ENCODE measurements at regions not wholly inside any gene's neighbourhood (a gene's known extent, or its start where the extent isn't known, plus 50 kb on each side); places are given as distances from the start of the nearest gene placed in this dataset.

DNA sequence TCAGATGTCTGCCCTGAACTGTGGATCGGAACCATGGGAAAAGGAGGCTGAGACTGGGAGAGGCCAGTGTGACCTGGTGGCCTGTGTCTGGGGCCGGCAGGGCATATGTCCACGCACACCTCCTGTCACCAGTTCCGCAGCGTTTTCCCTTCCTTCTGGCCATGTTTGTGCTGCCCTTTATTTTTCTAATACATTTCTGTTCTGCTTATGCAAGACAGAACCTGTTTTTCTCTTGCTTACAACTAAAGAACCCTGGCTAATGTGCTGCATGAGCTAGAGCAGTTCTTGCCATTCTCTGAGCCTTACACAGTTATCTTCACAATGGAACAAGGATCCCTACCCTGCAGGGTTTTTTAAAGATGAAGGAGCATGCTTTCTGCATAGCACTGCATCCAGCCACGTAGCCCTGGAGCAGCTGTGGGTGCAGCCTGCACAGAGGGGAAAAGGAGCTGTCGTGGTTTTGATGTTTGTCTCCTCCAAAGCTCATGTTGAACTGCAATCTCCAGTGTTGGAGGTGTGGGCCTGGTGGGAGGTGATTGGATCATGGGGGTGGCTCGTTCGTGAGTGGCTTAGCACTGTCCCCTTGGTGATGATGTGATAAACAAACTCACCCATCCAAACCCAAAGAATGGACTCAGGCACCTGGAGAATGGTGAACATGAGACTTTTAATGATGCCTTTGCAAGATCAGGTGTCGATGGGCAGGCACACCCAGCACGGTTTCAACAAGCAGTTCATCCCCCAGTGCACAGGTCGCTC, 84.8 kb upstream of the SHANK2 start:
- H3K4me1 Mint-ChIP-seq, result peaks cover 14% of the 10 kb centered on the region
- no peak overlapping the region for H3K4me2 ChIP-seq
- no peaks in the 10 kb centered on the region for H4K20me1 ChIP-seq (replicated peaks; ENCODE audit: insufficient read depth)
- DNase-seq (ENCODE audit: low spot score) (no peak), ATAC-seq (no peak)
- H3K27ac Mint-ChIP-seq, result no peak overlapping the region
- no peak for TF ChIP-seq STAT1 (IDR thresholded peaks at IDR 0.05; ENCODE audit: unreplicated experiment)
- TF ChIP-seq EZH2phosphoT487 (IDR thresholded peaks at IDR 0.05; ENCODE audit: unreplicated experiment), result no peak
- TF ChIP-seq ZNF462 (CRISPR knock-in tag; IDR thresholded peaks at IDR 0.05), result no peak
- no peak for TF ChIP-seq NANOG (IDR thresholded peaks at IDR 0.05; ENCODE audit: borderline replicate concordance)
- TF ChIP-seq REST (IDR thresholded peaks at IDR 0.05; ENCODE audit: unreplicated experiment), result no peak
- TF ChIP-seq EZH2 (IDR thresholded peaks at IDR 0.05; ENCODE audit: low read depth, unreplicated experiment), result no peak
- TF ChIP-seq ETS1 (IDR thresholded peaks at IDR 0.05), result no peak
- TF ChIP-seq POLR2AphosphoS5 (IDR thresholded peaks at IDR 0.05; ENCODE audit: low read depth), result no peak
- no peak for TF ChIP-seq ZNF114 (CRISPR knock-in tag; IDR thresholded peaks at IDR 0.05)
- no peak for TF ChIP-seq CREB1 (CRISPR knock-in tag; IDR thresholded peaks at IDR 0.05; ENCODE audit: low read depth)
- TF ChIP-seq, protein P1, sequence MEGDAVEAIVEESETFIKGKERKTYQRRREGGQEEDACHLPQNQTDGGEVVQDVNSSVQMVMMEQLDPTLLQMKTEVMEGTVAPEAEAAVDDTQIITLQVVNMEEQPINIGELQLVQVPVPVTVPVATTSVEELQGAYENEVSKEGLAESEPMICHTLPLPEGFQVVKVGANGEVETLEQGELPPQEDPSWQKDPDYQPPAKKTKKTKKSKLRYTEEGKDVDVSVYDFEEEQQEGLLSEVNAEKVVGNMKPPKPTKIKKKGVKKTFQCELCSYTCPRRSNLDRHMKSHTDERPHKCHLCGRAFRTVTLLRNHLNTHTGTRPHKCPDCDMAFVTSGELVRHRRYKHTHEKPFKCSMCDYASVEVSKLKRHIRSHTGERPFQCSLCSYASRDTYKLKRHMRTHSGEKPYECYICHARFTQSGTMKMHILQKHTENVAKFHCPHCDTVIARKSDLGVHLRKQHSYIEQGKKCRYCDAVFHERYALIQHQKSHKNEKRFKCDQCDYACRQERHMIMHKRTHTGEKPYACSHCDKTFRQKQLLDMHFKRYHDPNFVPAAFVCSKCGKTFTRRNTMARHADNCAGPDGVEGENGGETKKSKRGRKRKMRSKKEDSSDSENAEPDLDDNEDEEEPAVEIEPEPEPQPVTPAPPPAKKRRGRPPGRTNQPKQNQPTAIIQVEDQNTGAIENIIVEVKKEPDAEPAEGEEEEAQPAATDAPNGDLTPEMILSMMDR (conservative IDR thresholded peaks at IDR 0.05; ENCODE audit: low read depth in 2 of 2), result no peak
- no peaks in the 10 kb centered on the region for H3K79me2 ChIP-seq (replicated peaks; ENCODE audit: insufficient read depth)
- no peak overlapping the region for H3K4me3 ChIP-seq
- H3F3A ChIP-seq (replicated peaks; ENCODE audit: low read depth), result no peaks in the 10 kb centered on the region
- peaks cover 12% of the 10 kb centered on the region for H3K36me3 Mint-ChIP-seq (ENCODE audit: low read depth)
- H3K27me3 Mint-ChIP-seq (ENCODE audit: insufficient read depth, low read depth, poor library complexity), result peaks cover 13% of the 10 kb centered on the region
- peaks cover 36% of the 10 kb centered on the region for H3K9me3 Mint-ChIP-seq
- 0 out of 2 replicates have a peak, but pooled peaks cover 14% of the 10 kb centered on the region for H3K9me2 ChIP-seq (ENCODE audit: insufficient read depth)
- no peak overlapping the region for H2AFZ ChIP-seq
- 0 out of 2 replicates have a peak, but pooled peaks cover 5% of the 10 kb centered on the region for H3K36me3 ChIP-seq (ENCODE audit: insufficient read depth)
- no peak overlapping the region for H3K27ac ChIP-seq (ENCODE audit: low read depth)
- peaks cover 12% of the 10 kb centered on the region; the same call in 1 of the 2 replicates for H3K4me1 ChIP-seq (ENCODE audit: insufficient read depth)
- no peaks in the 10 kb centered on the region for H3K27me3 ChIP-seq (ENCODE audit: insufficient read depth)
- no peak overlapping the region for H3K4me3 Mint-ChIP-seq

Measured in GM23338 (cell line).